GM19468 (cell line): ENCODE measurements at regions not wholly inside any gene's neighbourhood (a gene's known extent, or its start where the extent isn't known, plus 50 kb on each side); places are given as distances from the start of the nearest gene placed in this dataset.

Experiments
- ATAC-seq: cut with Tn5 transposase; IDR thresholded peaks from one replicate; pipeline ENCODE4 v1.9.1; 2021; ENCODE audit warnings: mild to moderate bottlenecking, moderate library complexity, moderate number of reproducible peaks; ENCODE audit not compliant: unreplicated experiment; ENCODE audit errors: extremely low read depth

DNA sequence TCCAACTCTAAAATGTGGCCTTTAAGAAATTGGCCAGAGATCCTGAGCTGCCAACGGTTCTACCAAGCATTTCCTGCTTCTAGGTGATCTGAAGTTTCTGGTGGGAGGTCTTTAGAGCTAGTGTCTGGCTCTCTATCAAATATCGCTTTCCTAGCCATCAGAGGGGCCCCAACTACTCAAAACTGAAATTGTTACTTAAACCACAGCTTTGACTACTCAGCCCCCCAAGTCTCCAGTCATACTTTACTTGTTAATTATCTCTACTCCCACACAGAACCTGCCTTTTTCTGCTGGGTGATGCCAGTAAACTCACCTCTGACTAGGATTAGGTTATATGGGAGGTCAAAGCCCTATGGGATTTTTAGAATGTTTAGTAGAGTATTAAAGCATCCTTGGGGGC lies 95.1 kb downstream of the FASLG start:
- no peak for ATAC-seq

GRCh38 chr1:172754609-172755008 lies 95.7 kb downstream of the FASLG start:
- ATAC-seq, result no peak

DNA sequence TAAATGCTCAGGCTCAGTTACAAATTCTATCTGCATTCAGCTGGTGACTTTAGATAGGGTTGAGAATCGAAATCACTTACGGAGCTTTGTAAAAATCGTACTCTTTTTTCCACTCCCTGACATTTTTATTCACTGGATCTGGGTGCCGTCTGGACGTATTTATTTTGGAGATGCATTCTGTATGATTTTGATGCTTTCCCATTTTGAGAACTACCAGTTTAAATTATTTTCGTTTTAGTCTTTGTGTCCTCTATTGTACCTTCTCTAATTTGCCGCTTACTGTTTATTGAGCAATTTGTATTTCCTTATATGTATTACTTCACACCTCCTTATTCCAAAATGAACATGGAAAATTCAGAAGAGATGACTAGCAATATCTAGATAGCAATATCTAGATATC lies 96.2 kb downstream of the FASLG start:
- ATAC-seq, result no peak

- ATAC-seq, result no peak
These were observed 97.1 kb downstream of the FASLG start for GRCh38 chr1:172756024-172756423.

- ATAC-seq, result no peak
These were observed 99.4 kb downstream of the FASLG start for GRCh38 chr1:172758259-172758658.

DNA sequence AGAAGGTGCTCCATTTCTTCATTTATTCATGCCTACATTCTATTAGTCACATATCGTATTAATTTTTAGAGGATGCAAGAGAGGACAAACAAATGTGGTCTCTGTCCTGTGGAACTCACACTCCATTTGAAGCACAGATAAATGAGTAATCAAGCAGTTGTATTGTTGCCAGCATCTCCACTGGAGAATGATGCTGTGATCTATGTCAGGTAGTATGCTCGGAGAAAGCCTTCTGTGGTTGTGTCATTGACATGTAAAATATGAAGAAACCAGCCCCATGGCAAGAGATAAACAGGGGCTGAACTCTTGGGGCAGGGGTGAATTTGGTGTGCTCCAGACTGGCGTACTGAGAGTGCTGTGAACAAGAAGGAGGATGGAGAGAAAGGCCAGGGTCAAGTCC lies 101.2 kb downstream of the FASLG start:
- no peak for ATAC-seq

DNA sequence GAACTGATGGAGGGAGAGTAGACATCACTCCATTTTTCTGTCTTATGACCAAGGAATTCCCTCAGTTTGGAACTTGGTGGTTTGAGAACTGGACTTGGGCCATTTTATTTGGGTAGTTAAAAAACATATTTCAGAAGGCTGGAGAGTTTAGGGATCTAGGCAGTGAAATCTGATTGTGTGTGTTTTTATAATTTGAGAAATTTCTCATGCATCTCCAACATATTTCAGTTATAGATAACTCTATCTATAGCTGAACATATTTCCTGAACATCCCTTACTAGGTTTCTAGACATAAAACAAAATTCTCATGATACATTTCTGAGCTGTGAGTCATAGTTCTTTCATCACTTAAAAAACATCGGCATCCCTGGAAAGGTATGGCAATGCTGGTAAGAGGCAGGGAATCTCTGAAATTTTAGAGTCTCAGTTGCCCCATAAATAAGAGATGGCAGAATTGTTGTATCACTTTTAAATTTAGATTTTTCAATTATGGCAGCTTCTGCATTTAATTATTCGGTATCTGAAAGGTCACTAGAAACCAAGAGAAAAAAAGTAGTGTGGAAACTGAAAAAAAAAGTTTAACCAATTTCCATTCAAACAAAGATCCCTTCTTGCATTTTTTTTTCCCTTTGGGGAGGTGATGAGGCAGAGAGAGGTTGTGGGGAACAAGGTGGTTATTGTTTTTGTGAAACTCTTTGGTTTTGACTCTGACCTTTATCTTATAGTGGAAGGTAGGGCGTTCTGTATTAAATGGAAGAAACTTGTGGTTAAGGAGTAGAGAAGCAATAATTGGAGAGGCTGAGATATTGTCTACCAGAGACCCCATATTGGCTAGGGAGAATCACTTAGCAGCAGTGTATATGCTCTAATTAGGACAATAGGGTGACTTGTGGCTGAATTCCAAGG lies 102.9 kb downstream of the FASLG start:
- ATAC-seq, result no peak

- ATAC-seq, result no peak
These were observed 104.2 kb downstream of the FASLG start for GRCh38 chr1:172763057-172763456.

GRCh38 chr1:172764378-172764777 lies 105.5 kb downstream of the FASLG start:
- no peak for ATAC-seq

DNA sequence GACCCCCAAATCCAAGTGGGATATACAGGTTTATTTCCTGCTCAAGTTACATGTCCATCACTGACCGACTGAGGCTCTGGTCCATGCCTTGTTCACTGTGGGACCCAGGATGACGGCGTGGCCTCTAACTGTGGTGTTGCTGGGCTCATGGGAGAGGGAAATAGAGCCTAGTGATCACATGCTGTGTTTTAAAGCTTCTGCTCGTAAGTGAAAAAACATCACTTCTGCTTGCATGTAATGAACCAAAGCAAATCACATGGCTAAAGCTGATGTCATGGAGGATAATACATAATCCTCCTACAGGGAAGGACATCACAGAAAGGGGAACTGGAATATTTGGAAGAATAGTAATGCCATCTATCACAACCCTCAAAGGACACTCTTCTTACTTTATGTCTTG lies 107.6 kb downstream of the FASLG start:
- no peak for ATAC-seq

- no peak for ATAC-seq
These were observed 111.2 kb downstream of the FASLG start for GRCh38 chr1:172770071-172770470.

- no peak for ATAC-seq
These were observed 115.7 kb downstream of the FASLG start for GRCh38 chr1:172774561-172774960.

DNA sequence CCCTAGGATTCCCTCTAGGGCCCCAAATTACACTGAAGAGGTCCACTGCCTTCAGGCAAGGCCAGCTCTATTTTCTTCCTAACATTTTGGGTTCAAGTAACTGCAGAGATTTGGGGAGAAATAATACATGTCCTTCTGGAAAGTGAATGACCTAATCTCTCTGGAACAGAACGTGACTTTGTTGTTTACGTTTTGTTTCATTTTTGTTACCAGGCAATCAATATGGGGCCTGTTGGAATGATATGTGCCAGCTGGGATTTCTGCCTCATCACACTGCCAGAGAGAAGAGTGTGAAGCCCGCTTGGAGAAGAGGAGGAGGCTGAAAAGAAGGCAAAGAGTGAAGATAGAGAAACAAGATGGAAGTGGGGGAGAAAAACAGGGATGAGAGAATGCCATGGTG lies 116.7 kb downstream of the FASLG start:
- ATAC-seq, result no peak

DNA sequence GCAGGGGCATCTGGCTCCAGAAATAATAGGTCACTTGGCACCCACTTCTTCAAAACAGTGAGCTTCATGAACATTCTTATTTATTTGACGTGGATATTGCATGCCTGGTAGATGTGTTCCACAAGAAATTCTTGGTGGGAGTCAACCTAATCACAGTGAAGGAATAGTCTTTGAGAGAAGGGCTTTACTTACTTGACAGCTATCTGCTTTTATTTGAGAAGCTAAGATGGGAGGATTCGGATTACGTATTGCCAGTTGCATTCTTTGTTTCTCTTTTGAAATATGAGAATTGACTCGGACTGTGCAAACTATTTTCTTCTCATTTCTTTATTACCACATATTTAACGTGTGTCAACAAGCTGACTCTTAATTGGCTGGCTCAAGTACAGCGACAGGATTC lies 117.2 kb downstream of the FASLG start:
- no peak for ATAC-seq

DNA sequence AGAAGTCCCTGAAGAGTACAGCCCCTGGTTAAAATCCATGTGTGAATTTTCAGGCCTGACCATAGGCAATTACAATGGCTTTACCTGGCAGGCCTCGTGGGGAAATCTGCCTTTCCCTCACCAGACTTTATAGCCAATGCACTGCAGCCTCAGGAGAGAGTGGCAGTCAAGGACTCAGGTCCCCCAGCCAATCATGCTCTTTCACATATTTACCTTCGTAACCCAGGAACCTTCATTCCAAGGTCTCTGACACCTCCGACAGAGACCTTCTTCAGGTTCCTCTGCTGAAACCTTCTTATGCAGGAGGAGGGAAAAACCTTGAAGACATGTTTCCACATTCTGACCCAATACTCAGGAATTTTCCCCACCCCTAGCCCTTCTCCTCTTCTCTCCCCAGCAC lies 118.9 kb downstream of the FASLG start:
- no peak for ATAC-seq

- ATAC-seq, result peak; percentile 30
These were observed 119.9 kb downstream of the FASLG start for GRCh38 chr1:172778456-172779455.

DNA sequence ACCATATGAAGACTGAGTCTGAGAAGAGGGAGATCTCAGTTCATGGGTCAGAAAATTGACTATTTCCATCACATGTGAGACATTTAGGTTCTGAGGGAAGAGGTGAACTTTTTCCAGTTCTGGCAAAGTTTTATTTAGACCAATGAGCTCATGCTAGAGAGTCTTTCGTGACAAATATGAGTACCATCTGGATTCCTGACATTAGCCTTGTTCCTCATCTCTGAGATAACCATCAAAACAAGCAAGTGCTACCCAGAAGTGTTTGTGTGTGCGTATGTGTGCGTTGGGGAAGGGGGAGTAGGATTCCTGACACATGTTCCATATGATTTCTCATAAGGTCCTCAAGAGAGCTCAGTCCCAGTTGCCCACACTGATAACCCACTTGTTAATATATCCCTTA lies 120.6 kb downstream of the FASLG start:
- no peak for ATAC-seq

- ATAC-seq, result no peak
These were observed 122.7 kb downstream of the FASLG start for GRCh38 chr1:172781513-172782140.

GRCh38 chr1:172789840-172790239 lies 130.9 kb downstream of the FASLG start:
- no peak for ATAC-seq

- no peak for ATAC-seq
These were observed 131.3 kb downstream of the FASLG start for GRCh38 chr1:172790245-172790644.

DNA sequence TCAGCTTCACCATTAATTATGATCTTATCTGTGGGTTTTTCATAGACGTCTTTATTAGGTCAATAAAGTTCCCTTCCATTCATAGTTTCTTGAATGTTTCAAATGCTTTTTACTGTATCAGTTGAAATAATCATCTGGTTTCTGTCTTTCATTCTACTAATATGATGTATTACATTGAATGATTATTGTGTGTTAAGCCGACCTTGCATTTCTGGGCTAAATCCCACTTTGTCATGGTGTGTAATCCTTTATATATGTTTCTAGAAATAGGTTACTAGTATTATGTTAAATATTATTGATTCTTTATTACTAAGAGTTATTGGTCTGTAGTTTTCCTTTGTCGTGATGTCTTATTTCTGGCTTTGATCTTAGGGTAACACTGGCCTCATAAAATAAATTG lies 134.9 kb downstream of the FASLG start:
- ATAC-seq, result no peak
